NCI-H128 (cell line): ENCODE measurements at regions not wholly inside any gene's neighbourhood (a gene's known extent, or its start where the extent isn't known, plus 50 kb on each side); places are given as distances from the start of the nearest gene placed in this dataset.
"Not testable (repeated sequence)": the region's sequence is repeated elsewhere in the genome, so short reads cannot be mapped to it uniquely, and the experiment has no call there.

ENCODE experiments used
- DNase-seq: peaks from one replicate; lab custom pipeline; 2025; ENCODE audit not compliant: unreplicated experiment; lab: John Stamatoyannopoulos, UW

DNA sequence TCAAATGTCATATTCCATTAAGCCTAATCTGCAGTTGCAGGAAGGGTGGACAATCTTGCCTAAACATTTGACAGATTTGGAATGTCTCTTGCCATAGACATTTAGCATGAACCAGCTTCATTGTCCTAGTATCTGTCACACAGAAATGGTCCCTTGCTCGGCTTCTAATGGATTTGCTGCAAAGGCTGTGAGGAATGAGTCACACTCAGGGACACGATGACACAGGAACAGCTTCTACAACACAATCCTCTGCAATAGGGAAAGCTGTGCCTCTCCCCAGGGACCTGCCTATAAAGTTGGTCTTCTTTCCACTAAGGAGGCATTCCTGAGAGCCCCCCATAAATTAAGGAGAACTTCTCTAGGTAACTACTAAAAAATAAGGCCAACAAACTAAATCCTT, 155.1 kb upstream of the L3MBTL4 start:
- DNase-seq, result no peak

DNA sequence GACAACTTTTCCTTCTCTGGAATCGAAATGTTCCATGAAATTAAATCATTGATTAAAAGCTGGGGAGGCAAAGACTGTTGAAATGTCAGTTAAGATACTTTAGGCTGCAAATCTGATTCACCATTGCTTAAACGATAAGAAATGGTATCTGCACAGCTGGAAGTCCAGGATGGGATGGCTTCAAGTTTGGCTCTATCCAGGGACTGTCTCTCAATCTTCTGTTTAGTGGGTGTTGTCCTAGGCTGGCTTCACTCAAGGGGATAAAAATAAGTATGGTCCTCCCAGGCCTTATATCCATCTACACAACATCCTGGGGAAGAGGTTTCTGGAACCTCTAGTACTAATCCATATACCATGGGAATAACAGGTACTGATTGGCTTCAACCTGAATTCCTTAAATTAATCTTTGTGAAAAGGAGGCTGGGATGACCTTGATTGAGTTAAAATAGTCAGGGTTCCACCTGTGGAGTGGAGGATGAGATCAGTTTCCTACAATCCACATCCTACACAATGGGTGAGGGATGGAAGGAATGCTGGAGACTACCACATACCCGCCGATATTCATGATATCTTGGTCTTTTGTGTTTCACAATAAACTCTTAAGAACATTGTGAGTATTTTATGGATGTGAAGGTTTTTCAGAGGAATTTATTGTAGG, 156.0 kb upstream of the L3MBTL4 start:
- no peak for DNase-seq

DNA sequence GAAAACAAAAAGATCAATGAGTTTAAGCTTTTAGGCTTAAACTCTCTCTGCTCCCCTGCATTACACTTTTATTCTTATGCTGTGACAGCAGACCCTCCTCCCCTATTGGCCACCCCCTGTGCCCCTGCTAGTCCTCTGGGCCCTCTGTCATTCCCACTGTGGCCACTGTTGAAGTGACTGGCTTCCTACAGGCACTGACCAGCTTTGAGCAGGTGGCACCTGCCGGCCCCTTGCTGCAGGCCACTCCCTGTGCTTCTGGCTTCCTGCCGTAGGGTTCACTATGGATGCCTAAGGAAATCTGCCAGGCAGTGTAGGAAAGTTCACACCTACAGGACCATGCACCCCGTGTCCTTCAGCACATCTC, 156.5 kb upstream of the L3MBTL4 start:
- no peak for DNase-seq

DNA sequence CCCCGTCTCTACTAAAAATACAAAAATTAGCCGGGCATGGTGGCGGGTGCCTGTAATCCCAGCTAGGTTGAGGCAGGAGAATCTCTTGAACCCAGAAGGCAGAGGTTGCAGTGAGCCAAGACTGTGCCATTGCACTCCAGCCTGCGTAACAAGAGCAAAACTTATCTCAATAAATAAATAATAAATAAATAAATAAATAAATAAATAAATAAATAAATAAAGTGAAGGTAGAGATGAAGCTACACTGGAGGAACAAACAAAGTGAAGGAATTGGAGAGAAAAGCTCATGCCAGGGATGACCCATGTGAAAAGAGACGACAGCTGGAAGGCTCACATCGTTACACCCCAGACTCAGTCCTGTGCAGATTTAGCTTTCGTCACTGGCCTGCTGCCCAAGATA, 157.3 kb upstream of the ARHGAP28 start:
- not testable (repeated sequence) for DNase-seq

GRCh38 chr18:6574631-6575030, 154.9 kb upstream of the ARHGAP28 start:
- DNase-seq, result no peak

- no peak for DNase-seq
Measured at GRCh38 chr18:6575908-6576307, 153.6 kb upstream of the ARHGAP28 start.

DNA sequence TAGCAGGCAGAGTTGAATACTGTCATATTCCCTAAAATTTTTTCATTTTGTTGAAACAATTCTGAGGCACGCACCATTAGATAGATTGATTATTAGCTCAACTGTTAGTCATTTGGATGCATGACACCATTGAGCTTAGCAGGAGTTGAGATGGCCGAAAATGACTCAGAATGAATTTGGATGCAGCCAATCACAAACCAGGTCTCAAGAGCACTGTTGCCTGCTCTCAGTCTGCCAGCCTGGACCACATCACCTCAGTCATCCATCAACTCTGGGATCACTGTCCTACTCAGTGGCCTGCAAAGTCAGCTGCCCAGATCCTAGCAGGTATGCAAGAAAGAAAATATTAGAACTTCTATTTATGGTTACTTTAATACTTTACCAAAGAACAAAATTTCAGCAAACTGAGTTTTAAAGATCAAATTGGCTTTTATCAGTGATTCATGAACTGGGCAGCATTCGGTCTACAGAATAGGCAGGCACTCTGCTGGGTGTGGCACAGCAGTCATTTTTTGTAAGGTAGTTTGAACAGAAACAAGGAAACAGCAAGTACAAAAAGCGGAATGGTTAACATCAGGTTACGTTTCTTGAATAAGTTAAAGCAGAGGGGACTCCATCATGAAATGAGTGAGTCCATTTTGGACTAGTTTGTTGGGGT, 152.7 kb upstream of the ARHGAP28 start:
- DNase-seq, result no peak

- DNase-seq, result no peak
Measured at GRCh38 chr18:6578686-6579085, 150.8 kb upstream of the ARHGAP28 start.

DNA sequence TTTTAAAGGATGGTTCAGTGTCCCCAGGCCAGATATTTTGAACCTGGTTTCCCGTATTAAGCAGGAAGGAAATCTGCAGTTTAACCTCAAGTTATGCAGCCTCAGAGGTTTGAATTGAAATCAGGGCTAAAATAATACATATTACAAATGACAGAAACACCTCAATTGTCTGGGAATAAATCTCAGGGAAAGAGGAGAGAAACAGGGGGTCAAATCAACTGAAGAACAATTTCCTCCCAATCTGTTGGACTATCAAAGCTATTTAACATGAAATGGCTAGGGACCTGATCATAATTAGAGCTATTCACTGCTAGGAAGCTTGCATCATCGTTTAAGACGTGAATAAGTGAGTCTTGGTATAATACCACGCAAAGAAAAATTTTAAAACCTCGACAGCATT, 150.0 kb upstream of the ARHGAP28 start:
- no peak for DNase-seq

- no peak for DNase-seq
Measured at GRCh38 chr18:6580401-6580800, 149.1 kb upstream of the ARHGAP28 start.

DNA sequence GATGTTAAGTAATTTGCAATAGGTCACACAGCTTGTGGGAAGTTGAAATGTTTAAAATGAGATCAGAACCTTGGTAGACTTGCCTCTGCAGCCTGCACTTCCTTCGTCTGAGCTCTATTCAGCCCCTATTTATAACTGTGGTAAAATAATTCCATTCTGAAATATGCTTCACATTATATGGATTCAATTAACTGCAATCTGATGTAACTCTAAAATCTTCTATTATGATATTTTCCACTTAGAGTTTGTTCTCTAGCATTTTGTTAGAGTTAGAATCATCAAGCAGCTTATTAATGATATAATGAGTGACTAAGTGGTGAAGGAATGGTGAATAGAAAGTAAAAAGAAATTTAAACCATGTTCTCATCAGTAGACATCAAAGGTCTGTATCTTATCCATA, 139.6 kb upstream of the ARHGAP28 start:
- DNase-seq, result no peak

DNA sequence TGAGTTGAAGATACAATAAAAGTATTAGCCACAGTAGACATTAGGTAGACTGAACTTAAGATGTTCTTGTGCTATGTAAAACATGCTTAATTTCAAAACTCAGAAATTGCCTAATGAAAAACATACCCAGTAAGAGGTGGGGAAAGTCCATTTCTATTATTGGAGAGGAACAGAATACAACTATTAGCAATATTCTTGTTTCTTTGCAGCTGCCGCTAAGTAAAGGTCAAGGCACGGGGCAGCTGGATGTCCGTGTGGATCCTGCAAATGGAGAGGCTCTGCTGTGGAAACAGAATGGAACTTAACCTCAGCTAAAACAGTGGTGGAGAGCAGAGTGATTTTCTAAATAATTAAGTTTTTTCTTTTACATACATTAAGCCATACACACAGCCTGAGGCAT, 139.2 kb upstream of the ARHGAP28 start:
- no peak for DNase-seq

DNA sequence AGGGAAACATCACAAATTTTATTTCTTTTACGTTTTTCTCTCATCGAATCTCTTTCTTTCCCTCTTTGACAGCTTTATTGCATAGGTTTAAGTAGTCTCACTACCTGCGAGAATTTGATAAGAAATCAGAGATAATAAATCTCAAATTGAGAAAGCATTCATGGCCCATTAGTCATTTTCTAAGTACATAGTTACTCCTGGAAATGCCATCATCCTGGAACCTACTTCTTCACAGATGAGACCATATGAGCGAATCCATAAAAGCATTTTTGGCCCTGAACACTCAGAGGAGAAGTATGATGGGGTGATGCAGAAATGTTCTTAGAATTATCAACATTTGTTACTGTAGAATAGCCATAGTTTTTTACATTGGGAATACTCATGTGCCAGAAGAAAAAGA, 138.0 kb upstream of the ARHGAP28 start:
- no peak for DNase-seq

GRCh38 chr18:6592522-6592921, 137.0 kb upstream of the ARHGAP28 start:
- no peak for DNase-seq

DNA sequence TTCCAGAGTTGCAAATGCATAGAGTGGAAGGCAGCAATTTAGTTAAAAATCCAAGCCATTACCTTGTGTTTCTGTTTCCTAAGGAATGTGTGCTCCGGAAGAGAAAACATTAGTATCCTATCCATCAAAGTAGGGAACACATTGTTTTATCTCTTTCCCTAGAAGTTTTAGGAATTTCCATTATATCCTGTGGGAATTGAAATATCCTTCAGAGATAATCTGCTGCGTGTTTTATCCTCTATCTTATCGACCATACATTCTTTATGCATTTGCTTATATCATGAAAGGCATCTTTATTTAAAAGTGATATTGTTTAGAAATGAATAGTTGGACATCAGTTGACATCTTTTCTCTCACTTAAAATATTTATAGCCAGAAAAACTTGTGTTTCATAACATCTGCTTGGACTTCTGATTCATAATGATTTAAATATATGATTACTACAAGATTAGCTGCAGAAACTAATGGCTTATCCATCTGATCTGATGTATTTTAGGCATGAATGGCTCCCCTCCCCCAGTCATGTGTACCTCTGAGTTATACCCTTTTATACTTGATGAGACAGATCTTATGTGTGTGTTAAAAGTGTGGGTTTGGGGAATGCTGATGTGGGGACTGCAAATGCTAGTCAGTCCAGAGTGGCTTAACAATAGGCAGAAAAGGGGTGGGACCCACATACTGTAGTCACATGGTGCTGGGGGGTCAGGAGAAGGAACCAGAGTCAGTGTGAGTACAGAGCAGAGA, 136.2 kb upstream of the ARHGAP28 start:
- no peak for DNase-seq

- DNase-seq, result no peak
Measured at GRCh38 chr18:6595666-6596065, 133.8 kb upstream of the ARHGAP28 start.

DNA sequence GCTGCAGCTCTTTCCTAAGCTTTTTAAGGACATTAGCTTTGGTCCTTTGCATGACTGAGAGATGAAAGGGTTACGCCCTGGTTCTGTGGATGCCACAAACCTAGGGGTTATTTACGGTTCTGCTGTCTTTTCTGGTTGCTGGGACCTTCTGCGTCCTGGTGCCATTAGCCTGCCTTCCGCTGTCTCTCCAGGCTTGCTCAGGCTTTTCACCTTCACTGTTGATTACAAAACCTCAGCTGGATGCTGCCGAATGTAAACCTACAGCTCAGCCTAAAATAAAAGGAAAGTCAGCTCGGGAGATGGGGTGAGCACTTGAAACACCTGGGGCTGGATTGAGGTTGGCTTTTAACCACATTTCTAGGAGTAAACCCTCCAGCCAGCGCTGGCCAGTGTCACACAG, 130.9 kb upstream of the ARHGAP28 start:
- no peak for DNase-seq

GRCh38 chr18:6600667-6601167, 128.8 kb upstream of the ARHGAP28 start:
- no peak for DNase-seq

DNA sequence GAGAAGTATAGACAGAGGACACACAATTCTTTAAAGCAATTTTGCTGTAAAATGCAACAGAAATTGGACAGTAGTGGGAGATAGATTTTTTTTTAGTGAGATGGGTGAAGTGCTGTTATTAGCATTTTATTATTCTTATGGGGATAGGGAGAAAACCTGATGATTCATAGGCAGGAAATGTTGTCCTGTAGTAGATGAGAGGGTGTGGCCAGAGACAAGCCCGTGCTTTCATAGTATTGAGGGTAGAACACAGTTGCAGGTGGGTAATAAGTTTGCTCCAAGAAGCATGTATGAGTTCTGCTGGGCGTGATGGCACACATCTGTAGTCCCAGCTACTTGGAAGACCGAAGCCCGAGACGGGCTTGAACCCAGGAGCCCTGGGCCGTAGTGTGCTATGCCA, 128.3 kb upstream of the ARHGAP28 start:
- no peak for DNase-seq

- DNase-seq, result no peak
Measured at GRCh38 chr18:6602365-6602764, 127.2 kb upstream of the ARHGAP28 start.

- no peak for DNase-seq
Measured at GRCh38 chr18:6604573-6604941, 125.0 kb upstream of the ARHGAP28 start.

GRCh38 chr18:6605115-6605869, 124.2 kb upstream of the ARHGAP28 start:
- DNase-seq, result no peak
